AG10803 (cell line): ENCODE measurements at regions not wholly inside any gene's neighbourhood (a gene's known extent, or its start where the extent isn't known, plus 50 kb on each side); places are given as distances from the start of the nearest gene placed in this dataset.
A peak's percentile ranks its signal among the peaks of the same experiment; 100 is the strongest.
"Not testable (repeated sequence)": the region's sequence is repeated elsewhere in the genome, so short reads cannot be mapped to it uniquely, and the experiment has no call there.

Experiments used
- DNase-seq: peaks from one replicate; pipeline ENCODE4 v3.0.0; 2010; ENCODE audit warnings: low read depth
- H3K4me3 ChIP-seq: 2 replicates; pipeline ENCODE4 v1.5.1; 2011; ENCODE audit warnings: mild to moderate bottlenecking, low read length, control low read depth
- TF ChIP-seq, protein P1 (sequence below): conservative IDR thresholded peaks from 2 replicates; pipeline ENCODE4 v1.5.1; 2011; ENCODE audit warnings: mild to moderate bottlenecking, low read length, control low read depth, inconsistent platforms

DNA sequence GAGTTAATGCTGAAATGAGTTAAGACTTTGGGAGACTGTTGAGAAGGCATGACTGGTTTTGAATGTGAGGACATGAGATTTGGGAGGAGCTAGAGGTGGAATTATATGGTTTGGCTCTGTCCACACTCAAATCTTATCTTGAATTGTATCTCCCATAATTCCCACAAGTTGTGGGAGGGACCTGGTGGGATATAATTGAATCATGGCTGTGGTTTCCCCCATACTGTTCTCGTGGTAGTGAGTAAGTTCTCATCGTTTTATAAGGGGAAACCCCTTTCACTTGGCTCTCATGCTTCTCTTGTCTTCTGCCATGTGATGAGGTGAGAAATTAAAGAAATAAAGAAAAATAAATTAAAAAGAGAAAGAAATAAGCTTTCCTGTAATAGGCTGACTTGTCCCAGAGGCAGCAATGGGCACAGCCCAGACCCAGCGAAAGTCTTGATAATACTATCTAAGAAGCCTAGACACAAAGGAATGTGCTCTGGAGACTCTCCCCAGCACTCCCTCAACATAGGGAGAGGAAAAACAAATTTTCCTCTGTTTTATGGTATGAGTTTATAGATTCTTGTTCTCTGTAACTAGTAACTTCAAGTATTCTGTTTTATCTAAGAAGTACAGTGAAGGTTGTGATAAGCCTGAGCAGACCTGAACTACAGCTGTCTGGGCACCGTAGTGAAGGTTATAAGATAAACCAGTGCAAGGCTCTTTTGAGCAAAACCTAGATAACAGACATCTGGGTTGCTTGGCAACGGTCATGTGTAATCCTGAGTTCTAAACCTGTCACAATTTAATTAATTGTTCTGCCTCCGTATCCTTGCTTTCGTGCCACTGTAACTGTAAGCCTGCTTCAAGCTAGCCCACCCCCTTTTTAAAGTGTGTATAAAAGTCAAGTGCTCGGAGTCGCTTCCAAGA lies 88.9 kb upstream of the ECI2 start:
- TF ChIP-seq, protein P1, sequence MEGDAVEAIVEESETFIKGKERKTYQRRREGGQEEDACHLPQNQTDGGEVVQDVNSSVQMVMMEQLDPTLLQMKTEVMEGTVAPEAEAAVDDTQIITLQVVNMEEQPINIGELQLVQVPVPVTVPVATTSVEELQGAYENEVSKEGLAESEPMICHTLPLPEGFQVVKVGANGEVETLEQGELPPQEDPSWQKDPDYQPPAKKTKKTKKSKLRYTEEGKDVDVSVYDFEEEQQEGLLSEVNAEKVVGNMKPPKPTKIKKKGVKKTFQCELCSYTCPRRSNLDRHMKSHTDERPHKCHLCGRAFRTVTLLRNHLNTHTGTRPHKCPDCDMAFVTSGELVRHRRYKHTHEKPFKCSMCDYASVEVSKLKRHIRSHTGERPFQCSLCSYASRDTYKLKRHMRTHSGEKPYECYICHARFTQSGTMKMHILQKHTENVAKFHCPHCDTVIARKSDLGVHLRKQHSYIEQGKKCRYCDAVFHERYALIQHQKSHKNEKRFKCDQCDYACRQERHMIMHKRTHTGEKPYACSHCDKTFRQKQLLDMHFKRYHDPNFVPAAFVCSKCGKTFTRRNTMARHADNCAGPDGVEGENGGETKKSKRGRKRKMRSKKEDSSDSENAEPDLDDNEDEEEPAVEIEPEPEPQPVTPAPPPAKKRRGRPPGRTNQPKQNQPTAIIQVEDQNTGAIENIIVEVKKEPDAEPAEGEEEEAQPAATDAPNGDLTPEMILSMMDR = no peak
- H3K4me3 ChIP-seq = no peak overlapping the region
- DNase-seq = peak; percentile 12

DNA sequence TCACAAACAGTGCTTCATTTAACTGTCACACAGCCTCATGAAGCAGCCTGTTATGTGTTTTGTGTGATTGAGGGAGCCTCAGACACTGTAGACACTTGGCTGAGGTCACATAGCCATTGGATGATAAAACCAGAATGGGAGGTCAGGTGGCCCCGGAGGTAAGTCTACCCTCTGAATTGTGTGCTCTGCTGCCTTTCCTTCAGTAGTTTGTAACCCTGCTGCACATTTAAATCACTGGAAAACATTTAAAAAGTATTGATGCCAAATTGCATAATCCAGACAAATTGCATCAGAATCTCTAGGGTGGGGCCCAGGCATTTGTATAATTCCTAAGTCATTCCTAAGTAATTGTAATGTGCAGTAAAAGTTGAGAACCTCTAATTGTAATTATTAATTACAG lies 85.2 kb upstream of the ECI2 start:
- DNase-seq = peak; percentile 72
- TF ChIP-seq, protein P1 = no peak
- no peak overlapping the region for H3K4me3 ChIP-seq

DNA sequence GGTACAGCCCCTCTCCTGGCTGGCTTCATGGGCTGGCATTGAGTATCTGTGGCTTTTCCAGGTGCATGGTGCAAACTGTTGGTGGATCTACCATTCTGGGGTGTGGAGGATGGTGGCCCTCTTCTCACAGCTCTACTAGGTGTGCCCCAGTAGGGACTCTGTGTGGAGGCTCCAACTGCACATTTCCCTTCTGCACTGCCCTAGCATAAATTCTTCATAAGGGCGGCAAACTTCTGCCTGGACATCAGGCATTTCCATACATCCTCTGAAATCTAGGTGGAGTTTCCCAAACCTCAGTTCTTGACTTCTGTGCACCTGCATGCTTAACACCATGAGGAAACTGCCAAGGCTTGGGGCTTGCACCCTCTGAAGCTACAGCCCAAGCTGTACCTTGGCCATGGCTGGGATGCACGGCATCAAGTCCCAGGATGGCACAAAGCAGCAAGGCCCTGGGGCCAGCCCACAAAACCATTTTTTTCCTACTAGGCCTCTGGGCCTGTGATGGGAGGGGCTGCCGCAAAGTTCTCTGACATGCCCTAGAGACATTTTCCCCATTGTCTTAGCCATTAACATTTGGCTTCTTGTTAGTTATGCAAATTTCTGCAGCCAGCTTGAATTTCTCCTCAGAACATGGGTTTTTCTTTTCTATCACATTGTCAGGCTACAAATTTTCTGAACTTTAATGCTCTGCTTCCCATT lies 83.4 kb upstream of the ECI2 start:
- not testable (repeated sequence) for H3K4me3 ChIP-seq, DNase-seq

DNA sequence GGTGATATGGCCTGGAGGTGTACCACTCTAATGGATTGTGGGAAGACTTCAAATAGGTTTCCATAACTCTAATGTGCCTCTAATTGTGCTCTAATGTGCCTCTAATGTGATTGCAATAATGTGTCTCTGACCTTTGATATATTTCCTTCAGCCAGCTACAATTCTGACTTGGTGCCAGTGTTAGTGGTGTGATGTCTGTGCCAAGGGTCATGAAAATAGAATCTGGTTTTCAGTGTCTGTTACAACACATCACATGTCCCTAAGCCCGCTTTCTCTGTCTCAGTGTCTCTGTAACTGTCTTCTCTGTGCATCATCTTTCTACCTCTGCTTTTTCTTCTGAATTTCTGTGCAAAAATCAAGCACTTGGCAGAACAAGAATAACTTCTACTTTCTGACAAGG lies 77.2 kb upstream of the ECI2 start:
- no peak overlapping the region for H3K4me3 ChIP-seq
- DNase-seq = peak; percentile 3

DNA sequence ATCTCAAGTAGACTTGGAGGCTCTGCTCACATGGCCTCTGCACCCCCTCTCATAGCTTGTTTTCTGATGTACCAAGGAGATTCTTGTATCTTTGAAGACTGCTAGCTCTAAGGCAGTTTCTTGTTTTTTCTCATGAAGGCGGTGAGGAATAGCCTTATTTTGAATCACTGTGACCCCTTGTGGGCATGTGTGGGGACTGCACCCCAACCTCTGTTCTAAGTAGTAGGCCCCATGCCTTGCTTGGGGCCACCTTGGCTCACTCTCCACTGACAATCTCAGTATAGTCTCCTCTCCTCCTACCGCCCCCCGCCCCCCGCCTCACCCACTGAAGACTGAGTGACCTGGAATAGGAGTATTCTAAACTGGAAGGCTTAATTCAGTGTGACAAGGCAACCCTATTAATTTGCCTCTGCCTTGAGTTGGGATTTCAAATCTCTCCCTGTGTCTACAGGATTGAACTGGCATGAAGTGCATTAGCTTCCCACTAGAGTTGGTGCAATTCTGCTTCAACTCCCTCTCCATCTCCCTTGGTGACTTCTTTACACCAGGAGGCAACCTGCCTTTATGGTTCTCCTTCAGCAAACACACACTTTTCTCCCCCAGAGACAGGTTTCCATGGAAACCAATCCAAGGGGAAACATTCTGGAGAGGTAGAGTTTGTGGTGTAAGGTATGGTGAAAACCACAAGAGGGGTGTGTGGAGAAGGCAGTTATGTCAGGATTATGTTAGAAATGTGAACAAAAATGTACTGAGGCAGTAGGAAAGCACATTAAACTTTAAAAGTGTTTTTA lies 75.4 kb upstream of the ECI2 start:
- peak; percentile 63 for DNase-seq
- no peak overlapping the region for H3K4me3 ChIP-seq
- TF ChIP-seq, protein P1 = peak; percentile 81

More for the DNA sequence above, 77.2 kb upstream of the ECI2 start:
- TF ChIP-seq, protein P1 = no peak

DNA sequence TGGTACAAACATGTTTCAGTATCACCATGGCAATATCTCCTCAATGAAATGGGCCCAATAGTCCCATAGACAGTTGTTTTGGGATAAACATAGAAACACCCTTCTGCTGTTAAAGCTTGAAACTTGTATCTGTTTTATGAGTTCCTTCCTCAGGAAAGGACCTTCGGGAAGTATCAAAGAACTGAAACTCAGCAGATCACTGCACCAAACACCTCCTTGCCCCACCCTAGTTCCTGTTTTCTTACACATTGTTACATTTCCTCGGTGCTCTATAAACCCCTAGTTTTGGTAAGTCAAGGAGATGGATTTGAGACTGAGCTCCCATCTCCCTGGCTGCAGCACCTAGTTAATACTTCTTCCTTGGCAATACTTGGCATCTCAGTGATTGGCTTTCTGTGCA lies 73.8 kb upstream of the ECI2 start:
- no peak for DNase-seq
- TF ChIP-seq, protein P1 = no peak
- no peak overlapping the region for H3K4me3 ChIP-seq

DNA sequence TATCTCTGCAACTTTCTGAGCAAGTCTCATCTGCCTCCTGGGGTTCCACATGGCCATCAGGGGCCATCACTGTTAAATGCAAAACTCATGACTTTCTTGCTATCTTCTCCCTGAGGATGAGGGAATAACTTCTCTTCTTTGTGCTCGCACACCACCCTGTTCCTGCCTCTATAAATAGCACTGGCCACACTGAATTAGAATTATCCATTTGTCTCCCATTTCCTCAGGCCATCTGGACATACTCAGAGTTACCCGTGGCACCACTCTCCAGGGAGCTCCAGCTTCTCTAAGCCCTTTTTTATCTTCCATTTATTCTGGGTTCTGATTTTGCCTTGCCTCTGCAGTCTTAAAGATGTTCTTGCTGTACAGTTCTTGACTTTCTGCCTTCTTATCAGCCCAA lies 72.8 kb upstream of the ECI2 start:
- H3K4me3 ChIP-seq = no peak overlapping the region
- TF ChIP-seq, protein P1 = no peak
- no peak for DNase-seq

DNA sequence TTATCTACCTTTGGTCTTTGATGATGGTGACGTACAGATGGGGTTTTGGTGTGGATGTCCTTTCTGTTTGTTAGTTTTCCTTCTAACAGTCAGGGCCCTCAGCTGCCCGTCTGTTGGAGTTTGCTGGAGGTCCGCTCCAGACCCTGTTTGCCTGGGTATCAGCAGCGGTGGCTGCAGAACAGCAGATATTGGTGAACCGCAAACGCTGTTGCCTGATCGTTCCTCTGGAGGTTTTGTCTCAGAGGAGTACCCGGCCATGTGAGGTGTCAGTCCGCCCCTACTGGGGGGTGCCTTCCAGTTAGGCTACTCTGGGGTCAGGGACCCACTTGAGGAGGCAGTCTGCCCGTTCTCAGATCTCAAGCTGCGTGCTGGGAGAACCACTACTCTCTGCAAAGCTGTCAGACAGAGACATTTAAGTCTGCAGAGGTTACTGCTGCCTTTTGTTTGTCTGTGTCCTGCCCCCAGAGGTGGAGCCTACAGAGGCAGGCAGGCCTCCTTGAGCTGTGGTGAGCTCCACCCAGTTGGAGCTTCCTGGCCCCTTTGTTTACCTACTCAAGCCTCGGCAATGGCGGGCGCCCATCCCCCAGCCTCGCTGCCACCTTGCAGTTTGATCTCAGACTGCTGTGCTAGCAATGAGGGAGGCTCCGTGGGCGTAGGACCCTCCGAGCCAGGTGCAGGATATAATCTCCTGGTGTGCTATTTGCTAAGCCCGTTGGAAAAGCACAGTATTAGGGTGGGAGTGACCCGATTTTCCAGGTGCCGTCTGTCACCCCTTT lies 68.5 kb upstream of the ECI2 start:
- DNase-seq = not testable (repeated sequence)

More for the DNA sequence above, 68.5 kb upstream of the ECI2 start:
- not testable (repeated sequence) for H3K4me3 ChIP-seq
